A549 (cell line): ENCODE measurements at regions not wholly inside any gene's neighbourhood (a gene's known extent, or its start where the extent isn't known, plus 50 kb on each side); places are given as distances from the start of the nearest gene placed in this dataset.
"Not testable (repeated sequence)": the region's sequence is repeated elsewhere in the genome, so short reads cannot be mapped to it uniquely, and the experiment has no call there.

Experiments
- ATAC-seq, 2 experiments: fragments of 200-7000 bp in 1 of 2; fragments of >200 bp in 1 of 2; cut with Nextera tagmentation in 1 of 2; cut with Tn5 transposase in 1 of 2; 3 replicates each; pipeline versions ENCODE4 v1.8.0 to v1.9.1; 2018 to 2020; ENCODE audit warnings: mild to moderate bottlenecking in 1 of 2, moderate library complexity in 1 of 2
- CTCF ChIA-PET: fragments of 300-600 bp; sonication (Branson Sonifier 250); formaldehyde crosslinking; extraction: SDS; loops from one replicate; lab custom pipeline; 2021; ENCODE audit warnings: antibody characterized with exemption, inconsistent platforms; lab: Yijun Ruan, JAX
- POLR2A ChIA-PET: fragments of 350-600 bp; formaldehyde crosslinking; extraction: SDS; loops from one replicate; lab custom pipeline; 2021; ENCODE audit warnings: antibody characterized with exemption, inconsistent platforms; lab: Yijun Ruan, JAX
- DNase-seq, 2 experiments: peaks; one replicate each; pipeline versions ENCODE4 v3.0.0 to v3.0.0-alpha.2; 2011 to 2016; ENCODE audit warnings: low read depth in 1 of 2, low spot score in 1 of 2
- FAIRE-seq: peaks from 2 replicates; lab custom pipeline; 2011; peaks lifted over from hg19 to GRCh38; lab: Jason Lieb, UNC
- H3K27ac ChIP-seq, 2 experiments: fragments of >200 bp; sonication (Bioruptor Twin); formaldehyde crosslinking; 3 replicates each; pipeline ENCODE4 v1.5.1; 2016 to 2017
- H3K4me1 ChIP-seq: fragments of >200 bp; sonication (Bioruptor Twin); formaldehyde crosslinking; 3 replicates; pipeline ENCODE4 v1.6.1; 2016
- H3K4me2 ChIP-seq: fragments of >200 bp; sonication (Bioruptor Twin); formaldehyde crosslinking; 3 replicates; pipeline ENCODE4 v1.6.1; 2016
- H3K4me3 ChIP-seq: fragments of >200 bp; sonication (Bioruptor Twin); formaldehyde crosslinking; 3 replicates; pipeline ENCODE4 v1.5.1; 2016
- H3K9me3 ChIP-seq: fragments of >200 bp; sonication (Bioruptor Twin); formaldehyde crosslinking; 3 replicates; pipeline ENCODE4 v1.6.1; 2016
- CBX8 ChIP-seq: fragments of 200-600 bp; sonication (generic); IDR thresholded peaks from 2 replicates; pipeline ENCODE4 v1.6.1; 2016
- CEBPB ChIP-seq, 2 experiments: fragments of >200 bp in 1 of 2; sonication (Bioruptor Twin) in 1 of 2; formaldehyde crosslinking in 1 of 2; IDR thresholded peaks; 2 replicates each; pipeline ENCODE4 v1.6.1; 2012 to 2016
- CTCF ChIP-seq: fragments of >200 bp; sonication (Bioruptor Twin); formaldehyde crosslinking; IDR thresholded peaks from 3 replicates; pipeline ENCODE4 v1.5.1; 2016
- EP300 ChIP-seq, 2 experiments: fragments of >200 bp; sonication (Bioruptor Twin); formaldehyde crosslinking; IDR thresholded peaks; 2 replicates in 1 of 2; 3 replicates in 1 of 2; pipeline ENCODE4 v1.6.1; 2016 to 2017
- ESRRA ChIP-seq: fragments of 150-350 bp; IDR thresholded peaks from 2 replicates; pipeline ENCODE4 v1.6.1; 2014; ENCODE audit warnings: mild to moderate bottlenecking, low read length, borderline replicate concordance
- FOSB ChIP-seq: fragments of 250-450 bp; sonication (Bioruptor Pico); IDR thresholded peaks from 2 replicates; pipeline ENCODE4 v1.5.0; 2020; ENCODE audit warnings: mild to moderate bottlenecking, moderate library complexity
- FOSL2 ChIP-seq, 2 experiments: fragments of 450-650 bp in 1 of 2; fragments of >200 bp in 1 of 2; sonication (Bioruptor Twin) in 1 of 2; formaldehyde crosslinking; IDR thresholded peaks; 2 replicates each; pipeline versions ENCODE4 v1.5.0 to v1.6.1; 2016 to 2020; ENCODE audit warnings: mild to moderate bottlenecking in 1 of 2, moderate library complexity in 1 of 2
- HES2 ChIP-seq: fragments of >200 bp; sonication (Bioruptor Twin); formaldehyde crosslinking; IDR thresholded peaks from 2 replicates; pipeline ENCODE4 v1.6.1; 2016
- HEYL ChIP-seq: fragments of 250-450 bp; sonication (Bioruptor Pico); IDR thresholded peaks from 2 replicates; pipeline ENCODE4 v1.8.0; 2021; ENCODE audit warnings: mild to moderate bottlenecking, moderate library complexity
- HOXA7 ChIP-seq: fragments of 250-450 bp; sonication (Bioruptor Pico); IDR thresholded peaks from 2 replicates; pipeline ENCODE4 v1.5.0; 2020; ENCODE audit warnings: mild to moderate bottlenecking, moderate library complexity
- JUN ChIP-seq, 2 experiments: fragments of >200 bp; sonication (Bioruptor Twin); formaldehyde crosslinking; IDR thresholded peaks; 2 replicates in 1 of 2; 3 replicates in 1 of 2; pipeline ENCODE4 v1.6.1; 2016 to 2017
- KDM1A ChIP-seq: fragments of 200-600 bp; sonication (generic); IDR thresholded peaks from 2 replicates; pipeline ENCODE4 v1.6.1; 2016; ENCODE audit warnings: low read depth, mild to moderate bottlenecking
- MAFK ChIP-seq: fragments of 450-650 bp; IDR thresholded peaks from 2 replicates; pipeline ENCODE4 v1.6.1; 2014; ENCODE audit not compliant: partially characterized antibody
- MAZ ChIP-seq: fragments of 150-350 bp; IDR thresholded peaks from 2 replicates; pipeline ENCODE4 v1.6.1; 2014; ENCODE audit warnings: antibody characterized with exemption, low read depth, low read length, borderline replicate concordance
- PHF8 ChIP-seq: fragments of 200-600 bp; sonication (generic); IDR thresholded peaks from 2 replicates; pipeline ENCODE4 v1.6.1; 2016; ENCODE audit warnings: low read depth, mild to moderate bottlenecking, antibody characterized with exemption, moderate library complexity, borderline replicate concordance
- RARB ChIP-seq: fragments of 250-450 bp; sonication (Bioruptor Pico); IDR thresholded peaks from 2 replicates; pipeline ENCODE4 v1.8.0; 2021; ENCODE audit warnings: mild to moderate bottlenecking, moderate library complexity
- RNF2 ChIP-seq: fragments of 200-600 bp; sonication (generic); IDR thresholded peaks from 2 replicates; pipeline ENCODE4 v1.6.1; 2016; ENCODE audit warnings: low read depth, mild to moderate bottlenecking, antibody characterized with exemption, moderate library complexity, borderline replicate concordance
- TFCP2L1 ChIP-seq: fragments of 250-450 bp; sonication (Bioruptor Pico); IDR thresholded peaks from 2 replicates; pipeline ENCODE4 v1.5.0; 2021; ENCODE audit warnings: mild to moderate bottlenecking
- TP53 ChIP-seq: fragments of 250-450 bp; sonication (Bioruptor Pico); IDR thresholded peaks from 2 replicates; pipeline ENCODE4 v1.5.0; 2021; ENCODE audit warnings: mild to moderate bottlenecking, moderate library complexity
- ZC3H11A ChIP-seq: fragments of 450-650 bp; IDR thresholded peaks from 2 replicates; pipeline ENCODE4 v1.6.1; 2014; ENCODE audit warnings: antibody characterized with exemption, mild to moderate bottlenecking
- ZFP36 ChIP-seq: fragments of 450-650 bp; IDR thresholded peaks from 2 replicates; pipeline ENCODE4 v1.6.1; 2014; ENCODE audit warnings: borderline replicate concordance; ENCODE audit not compliant: partially characterized antibody
- ZNF302 ChIP-seq: fragments of 250-450 bp; sonication (Bioruptor Pico); IDR thresholded peaks from 2 replicates; pipeline ENCODE4 v1.9.0; 2021; ENCODE audit warnings: inconsistent platforms, mild to moderate bottlenecking, moderate library complexity
- WGBS: methylation state at CpG from one replicate; pipeline ENCODE4 v1.1.6; 2017; ENCODE audit errors: missing lambda C conversion rate; 5-methylcytosine and 5-hydroxymethylcytosine counted together
- TF ChIP-seq, protein P1 (sequence below): fragments of 150-350 bp; IDR thresholded peaks from 2 replicates; pipeline ENCODE4 v1.6.1; 2014; ENCODE audit warnings: low read depth, mild to moderate bottlenecking, low read length

GRCh38 chr2:76697439-76697838, 824.7 kb downstream of the LRRTM4 start:
- CTCF ChIA-PET, DNase-seq, H3K9me3 ChIP-seq, H3K4me3 ChIP-seq, FAIRE-seq, H3K4me1 ChIP-seq, ATAC-seq, H3K27ac ChIP-seq, POLR2A ChIA-PET, H3K4me2 ChIP-seq: not testable (repeated sequence)
- 42% methylated on average over 17 of the region's 17 CpGs for WGBS

GRCh38 chr2:76692908-76693307, 829.3 kb downstream of the LRRTM4 start:
- DNase-seq (no peak), FAIRE-seq (no peak), ATAC-seq (no peak)
- H3K27ac ChIP-seq, result no peak overlapping the region
- WGBS, result 30% methylated on average over 4 of the region's 4 CpGs
- CTCF ChIA-PET, result no interaction called here
- no peaks in the 10 kb centered on the region for H3K4me1 ChIP-seq
- no peak overlapping the region for H3K4me2 ChIP-seq
- POLR2A ChIA-PET, result no interaction called here
- no peaks in the 10 kb centered on the region; the same call in 2 of the 3 replicates for H3K9me3 ChIP-seq
- no peak overlapping the region for H3K4me3 ChIP-seq
- TF ChIP-seq FOSB (CRISPR knock-in tag) (no peak), MAFK (no peak), RNF2 (no peak), ZFP36 (no peak), HEYL (CRISPR knock-in tag) (no peak), ZNF302 (CRISPR knock-in tag) (no peak), PHF8 (no peak), HOXA7 (CRISPR knock-in tag) (no peak), CTCF (no peak), EP300 (IDR thresholded peaks at IDR 0.05) (no peak)

GRCh38 chr2:76688732-76689131, 833.4 kb downstream of the LRRTM4 start:
- Histone ChIP-seq H3K4me2 (no peak overlapping the region), H3K27ac (no peak overlapping the region), H3K4me3 (no peak overlapping the region), H3K4me1 (no peaks in the 10 kb centered on the region)
- no peak for DNase-seq
- POLR2A ChIA-PET, result no interaction called here
- no peak for TF ChIP-seq TP53 (CRISPR knock-in tag)
- TF ChIP-seq JUN (IDR thresholded peaks at IDR 0.05), result no peak
- TF ChIP-seq ESRRA, result no peak
- TF ChIP-seq MAFK, result no peak
- no peak for TF ChIP-seq RARB (CRISPR knock-in tag)
- TF ChIP-seq, protein P1, sequence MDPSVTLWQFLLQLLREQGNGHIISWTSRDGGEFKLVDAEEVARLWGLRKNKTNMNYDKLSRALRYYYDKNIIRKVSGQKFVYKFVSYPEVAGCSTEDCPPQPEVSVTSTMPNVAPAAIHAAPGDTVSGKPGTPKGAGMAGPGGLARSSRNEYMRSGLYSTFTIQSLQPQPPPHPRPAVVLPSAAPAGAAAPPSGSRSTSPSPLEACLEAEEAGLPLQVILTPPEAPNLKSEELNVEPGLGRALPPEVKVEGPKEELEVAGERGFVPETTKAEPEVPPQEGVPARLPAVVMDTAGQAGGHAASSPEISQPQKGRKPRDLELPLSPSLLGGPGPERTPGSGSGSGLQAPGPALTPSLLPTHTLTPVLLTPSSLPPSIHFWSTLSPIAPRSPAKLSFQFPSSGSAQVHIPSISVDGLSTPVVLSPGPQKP, result no peak
- TF ChIP-seq KDM1A, result no peak
- TF ChIP-seq CBX8, result no peak
- no peak for TF ChIP-seq FOSL2 (IDR thresholded peaks at IDR 0.05)
- no peak for TF ChIP-seq FOSL2 (CRISPR knock-in tag; IDR thresholded peaks at IDR 0.05)
- no peak for TF ChIP-seq HES2
- TF ChIP-seq EP300 (IDR thresholded peaks at IDR 0.05), result no peak
- no peak for TF ChIP-seq TFCP2L1
- TF ChIP-seq MAZ, result no peak
- no peak for TF ChIP-seq ZC3H11A
- TF ChIP-seq CEBPB (IDR thresholded peaks at IDR 0.05), result no peak
- TF ChIP-seq, all 56 proteins: peak for 0
- CTCF ChIA-PET, result no interaction called here
- no peak for ATAC-seq
- WGBS, result 0% methylated on average over 1 of the region's 1 CpG
- H3K9me3 ChIP-seq, result no peaks in the 10 kb centered on the region
- no peak for FAIRE-seq
